ENCODE measurements at regions not wholly inside any gene's neighbourhood (a gene's known extent, or its start where the extent isn't known, plus 50 kb on each side); places are given as distances from the start of the nearest gene placed in this dataset.

DNA sequence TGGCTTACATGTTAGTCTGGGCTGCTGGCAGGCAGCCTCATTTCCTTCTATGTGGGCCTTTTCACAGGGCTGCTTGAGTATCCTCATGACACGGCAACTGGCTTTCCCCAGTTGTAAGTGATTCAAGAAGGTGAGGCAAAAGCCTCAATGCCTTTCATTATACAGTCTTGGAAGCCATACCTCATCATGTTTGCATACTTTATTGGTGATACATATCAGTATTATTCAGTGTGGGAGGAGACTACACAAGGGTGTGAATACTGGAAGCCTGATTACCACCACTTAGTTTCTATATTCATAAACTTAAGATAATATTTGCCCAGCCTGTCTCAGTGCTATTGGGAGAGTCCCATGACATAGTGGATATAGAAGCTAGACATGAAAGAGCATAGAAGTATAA is 346.8 kb downstream of the SOX2 start:
- Histone ChIP-seq H3K9me3 (ENCODE audit: control insufficient read depth, insufficient read depth, low read length) (peaks cover 5% of the 10 kb centered on the region), H3K27me3 (ENCODE audit: control insufficient read depth, insufficient read depth, low read length) (no peaks in the 10 kb centered on the region), H3K18ac (ENCODE audit: low read depth, low read length) (no peak overlapping the region), H2AFZ (replicated peaks; ENCODE audit: low read length, poor library complexity) (no peak overlapping the region), H4K91ac (ENCODE audit: insufficient read depth, low read depth, low read length) (no peak overlapping the region), H3K23ac (ENCODE audit: low read depth, low read length) (no peak overlapping the region), H3K4me3 (ENCODE audit: insufficient read depth, low read depth, low read length) (no peak overlapping the region), H4K5ac (ENCODE audit: low read depth, low read length) (no peak overlapping the region), H3K9ac (ENCODE audit: low read depth, low read length) (no peak overlapping the region), H3K4me2 (ENCODE audit: low read depth, low read length) (no peak overlapping the region), H2BK20ac (ENCODE audit: low read depth, low read length) (no peak overlapping the region), H3K4me1 (ENCODE audit: control insufficient read depth, insufficient read depth, low read length) (no peaks in the 10 kb centered on the region), H3K36me3 (ENCODE audit: control insufficient read depth, insufficient read depth, low read length) (no peaks in the 10 kb centered on the region), H4K8ac (ENCODE audit: low read depth in 2 of 2, low read length in 2 of 2) (no peak overlapping the region), H3K56ac (ENCODE audit: extremely low read depth, insufficient read depth, low read length) (no peak overlapping the region), H2BK120ac (ENCODE audit: low read depth, low read length) (no peak overlapping the region), H2AK5ac (ENCODE audit: low read depth, low read length) (no peak overlapping the region), H3K14ac (replicated peaks; ENCODE audit: low read depth, low read length) (no peak overlapping the region), H2AK9ac (replicated peaks; ENCODE audit: low read depth, low read length, poor library complexity) (no peak overlapping the region), H3K79me1 (ENCODE audit: low read depth in 1 of 2, low read length in 2 of 2) (no peaks in the 10 kb centered on the region), H2BK15ac (ENCODE audit: low read depth, low read length) (no peak overlapping the region), H2BK5ac (ENCODE audit: low read depth, low read length, poor library complexity, severe bottlenecking) (no peak overlapping the region), H4K20me1 (ENCODE audit: insufficient read depth, low read length) (no peaks in the 10 kb centered on the region), H3K4ac (ENCODE audit: low read depth, low read length) (no peak overlapping the region), H3K9me1 (ENCODE audit: insufficient read depth, low read length) (no peaks in the 10 kb centered on the region), H3K27ac (ENCODE audit: insufficient read depth, low read length) (no peak overlapping the region)
- dilution Hi-C loops (cut with HindIII; ENCODE audit: low sequenced_read_pairs, unreplicated experiment), result no loop called here
- intact Hi-C loops (cut with micrococcal nuclease), result no loop called here
- no peak for ATAC-seq (ENCODE audit: low read depth)
- in situ Hi-C loops (cut with MboI; ENCODE audit: low sequenced_read_pairs), result no loop called here
- ChIA-PET CTCF (no interaction called here), POLR2A (ENCODE audit: unreplicated experiment) (no interaction called here)
- TF ChIP-seq MXI1 (IDR thresholded peaks at IDR 0.05; ENCODE audit: borderline replicate concordance, low read depth, low read length) (no peak), RCOR1 (IDR thresholded peaks at IDR 0.05; ENCODE audit: insufficient replicate concordance, low read length) (no peak), SMC3 (IDR thresholded peaks at IDR 0.05; ENCODE audit: low read depth, low read length) (no peak)
- TF ChIP-seq, protein P1, sequence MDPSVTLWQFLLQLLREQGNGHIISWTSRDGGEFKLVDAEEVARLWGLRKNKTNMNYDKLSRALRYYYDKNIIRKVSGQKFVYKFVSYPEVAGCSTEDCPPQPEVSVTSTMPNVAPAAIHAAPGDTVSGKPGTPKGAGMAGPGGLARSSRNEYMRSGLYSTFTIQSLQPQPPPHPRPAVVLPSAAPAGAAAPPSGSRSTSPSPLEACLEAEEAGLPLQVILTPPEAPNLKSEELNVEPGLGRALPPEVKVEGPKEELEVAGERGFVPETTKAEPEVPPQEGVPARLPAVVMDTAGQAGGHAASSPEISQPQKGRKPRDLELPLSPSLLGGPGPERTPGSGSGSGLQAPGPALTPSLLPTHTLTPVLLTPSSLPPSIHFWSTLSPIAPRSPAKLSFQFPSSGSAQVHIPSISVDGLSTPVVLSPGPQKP (IDR thresholded peaks at IDR 0.05; ENCODE audit: borderline replicate concordance, low read depth, low read length), result no peak
- TF ChIP-seq, protein P2, sequence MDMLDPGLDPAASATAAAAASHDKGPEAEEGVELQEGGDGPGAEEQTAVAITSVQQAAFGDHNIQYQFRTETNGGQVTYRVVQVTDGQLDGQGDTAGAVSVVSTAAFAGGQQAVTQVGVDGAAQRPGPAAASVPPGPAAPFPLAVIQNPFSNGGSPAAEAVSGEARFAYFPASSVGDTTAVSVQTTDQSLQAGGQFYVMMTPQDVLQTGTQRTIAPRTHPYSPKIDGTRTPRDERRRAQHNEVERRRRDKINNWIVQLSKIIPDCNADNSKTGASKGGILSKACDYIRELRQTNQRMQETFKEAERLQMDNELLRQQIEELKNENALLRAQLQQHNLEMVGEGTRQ (IDR thresholded peaks at IDR 0.05; ENCODE audit: low read depth, low read length), result no peak
- no TSS peak for BruUV-seq (replicated peaks)
- WGBS, 2 experiments (ENCODE audit: extremely low coverage in 2 of 2, insufficient read length in 1 of 2), result no CpG with 5 or more reads among the region's 1 CpG
- no peak for DNase-seq
